Tibial nerve (tissue), 4 donors: ENCODE measurements at regions not wholly inside any gene's neighbourhood (a gene's known extent, or its start where the extent isn't known, plus 50 kb on each side); places are given as distances from the start of the nearest gene placed in this dataset.
"Not testable (repeated sequence)": the region's sequence is repeated elsewhere in the genome, so short reads cannot be mapped to it uniquely, and the experiment has no call there.

Experiments used
- DNase-seq, 2 donors: peaks; one replicate each; pipeline ENCODE4 v3.0.0-alpha.2; 2019; ENCODE audit warnings: low spot score in 2 of 2
- H3K27ac ChIP-seq, 4 donors: fragments of 200-600 bp; sonication (generic) in 3 of 4; one replicate each; pipeline ENCODE4 v1.5.1; 2017 to 2019; ENCODE audit warnings: mild to moderate bottlenecking in 1 of 4
- H3K27me3 ChIP-seq, 2 donors: fragments of 200-600 bp; sonication (generic) in 1 of 2; one replicate each; pipeline versions ENCODE4 v1.5.1 to v1.6.0; 2017 to 2019
- H3K36me3 ChIP-seq, 3 donors: fragments of 200-600 bp; sonication (generic); one replicate each; pipeline ENCODE4 v1.5.1; 2018 to 2019
- H3K4me1 ChIP-seq, 4 donors: fragments of 200-600 bp; sonication (generic) in 3 of 4; one replicate each; pipeline ENCODE4 v1.5.1; 2017 to 2019
- H3K4me3 ChIP-seq, 4 donors: fragments of 200-600 bp; sonication (generic) in 3 of 4; one replicate each; pipeline ENCODE4 v1.5.1; 2017 to 2019; ENCODE audit warnings: mild to moderate bottlenecking in 1 of 4, moderate library complexity in 1 of 4
- H3K9me3 ChIP-seq, 4 donors: fragments of 200-600 bp; sonication (generic) in 3 of 4; one replicate each; pipeline ENCODE4 v1.5.1; 2017 to 2019
- EP300 ChIP-seq, 2 donors: sonication (generic); formaldehyde crosslinking; IDR thresholded peaks; one replicate each; pipeline ENCODE4 v1.6.1; 2017; ENCODE audit warnings: antibody characterized with exemption in 2 of 2, mild to moderate bottlenecking in 1 of 2
- POLR2A ChIP-seq, 2 donors: fragments of 450-650 bp; IDR thresholded peaks; one replicate each; pipeline ENCODE4 v1.6.1; 2017; ENCODE audit warnings: antibody characterized with exemption in 2 of 2, mild to moderate bottlenecking in 2 of 2, moderate library complexity in 2 of 2
- WGBS, 2 donors: methylation state at CpG; one replicate each; pipeline ENCODE4 v1.1.5; 2018; 5-methylcytosine and 5-hydroxymethylcytosine counted together
- TF ChIP-seq, protein P1 (sequence below), 5 experiments: fragments of 200-600 bp in 3 of 5; fragments of 450-650 bp in 2 of 5; sonication (generic) in 3 of 5; IDR thresholded peaks; one replicate each; pipeline ENCODE4 v1.5.1; 2016 to 2019; ENCODE audit warnings: antibody characterized with exemption in 5 of 5, mild to moderate bottlenecking in 3 of 5, moderate library complexity in 2 of 5

DNA sequence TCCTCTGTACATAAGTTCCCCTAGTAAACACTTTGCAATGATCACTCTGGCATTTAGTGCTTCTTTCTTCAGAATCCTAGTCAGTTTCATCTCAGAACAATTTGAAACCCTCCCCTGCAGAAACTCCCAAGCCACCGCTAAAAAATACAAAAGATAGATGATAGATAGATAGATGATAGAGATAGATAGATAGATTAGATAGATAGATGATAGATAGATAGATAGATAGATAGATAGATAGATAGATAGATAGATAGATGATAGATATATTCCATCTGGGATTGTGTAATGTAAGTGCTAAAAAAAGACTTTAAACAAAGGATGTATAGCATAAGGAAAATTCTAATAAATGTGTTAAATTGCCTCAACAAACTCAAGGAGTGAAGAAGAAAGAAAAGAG, 212.6 kb upstream of the POGK start:
- WGBS, 2 donors: 37 to 97% methylated on average over 1 of the region's 1 CpG

DNA sequence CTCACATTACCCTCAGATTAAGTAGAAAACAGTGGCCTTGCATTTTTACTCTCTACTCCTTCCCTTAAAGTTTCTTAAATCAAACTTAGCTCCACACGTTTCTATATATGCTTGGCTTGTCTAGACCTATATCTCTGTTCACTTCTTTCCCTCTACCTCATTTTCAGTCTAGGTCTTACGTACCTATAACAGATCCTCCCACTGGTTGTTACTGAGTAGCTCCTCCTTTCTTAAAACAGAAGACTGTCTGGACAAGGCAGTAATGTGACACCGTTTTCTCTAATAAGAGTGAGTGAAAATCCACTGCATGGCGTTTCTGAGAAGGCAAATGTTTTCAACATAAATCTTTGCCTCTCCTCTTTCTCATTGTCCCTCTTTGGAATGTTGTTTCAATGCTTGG, 211.7 kb upstream of the POGK start:
- Histone ChIP-seq H3K27me3 (no peaks in the 10 kb centered on the region), H3K4me1 (no peaks in the 10 kb centered on the region), H3K4me3 (no peak overlapping the region), H3K36me3 (no peaks in the 10 kb centered on the region), H3K27ac (no peak overlapping the region), H3K9me3 (no peaks in the 10 kb centered on the region)
- TF ChIP-seq EP300 (IDR thresholded peaks at IDR 0.05): no peak
- TF ChIP-seq, protein P1, sequence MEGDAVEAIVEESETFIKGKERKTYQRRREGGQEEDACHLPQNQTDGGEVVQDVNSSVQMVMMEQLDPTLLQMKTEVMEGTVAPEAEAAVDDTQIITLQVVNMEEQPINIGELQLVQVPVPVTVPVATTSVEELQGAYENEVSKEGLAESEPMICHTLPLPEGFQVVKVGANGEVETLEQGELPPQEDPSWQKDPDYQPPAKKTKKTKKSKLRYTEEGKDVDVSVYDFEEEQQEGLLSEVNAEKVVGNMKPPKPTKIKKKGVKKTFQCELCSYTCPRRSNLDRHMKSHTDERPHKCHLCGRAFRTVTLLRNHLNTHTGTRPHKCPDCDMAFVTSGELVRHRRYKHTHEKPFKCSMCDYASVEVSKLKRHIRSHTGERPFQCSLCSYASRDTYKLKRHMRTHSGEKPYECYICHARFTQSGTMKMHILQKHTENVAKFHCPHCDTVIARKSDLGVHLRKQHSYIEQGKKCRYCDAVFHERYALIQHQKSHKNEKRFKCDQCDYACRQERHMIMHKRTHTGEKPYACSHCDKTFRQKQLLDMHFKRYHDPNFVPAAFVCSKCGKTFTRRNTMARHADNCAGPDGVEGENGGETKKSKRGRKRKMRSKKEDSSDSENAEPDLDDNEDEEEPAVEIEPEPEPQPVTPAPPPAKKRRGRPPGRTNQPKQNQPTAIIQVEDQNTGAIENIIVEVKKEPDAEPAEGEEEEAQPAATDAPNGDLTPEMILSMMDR (IDR thresholded peaks at IDR 0.05): no peak
- TF ChIP-seq POLR2A (IDR thresholded peaks at IDR 0.05): no peak
- WGBS, 2 donors: 29 to 40% methylated on average over 4 of the region's 4 CpGs
- DNase-seq: no peak

More for the DNA sequence above, 212.6 kb upstream of the POGK start:
- no peak for DNase-seq
- H3K4me1 ChIP-seq: no peaks in the 10 kb centered on the region
- H3K9me3 ChIP-seq: no peaks in the 10 kb centered on the region
- H3K27ac ChIP-seq: no peak overlapping the region
- TF ChIP-seq EP300 (IDR thresholded peaks at IDR 0.05): no peak
- TF ChIP-seq, protein P1 (IDR thresholded peaks at IDR 0.05): no peak
- TF ChIP-seq POLR2A (IDR thresholded peaks at IDR 0.05): no peak
- H3K4me3 ChIP-seq: no peak overlapping the region
- H3K36me3 ChIP-seq: no peaks in the 10 kb centered on the region
- no peaks in the 10 kb centered on the region for H3K27me3 ChIP-seq

DNA sequence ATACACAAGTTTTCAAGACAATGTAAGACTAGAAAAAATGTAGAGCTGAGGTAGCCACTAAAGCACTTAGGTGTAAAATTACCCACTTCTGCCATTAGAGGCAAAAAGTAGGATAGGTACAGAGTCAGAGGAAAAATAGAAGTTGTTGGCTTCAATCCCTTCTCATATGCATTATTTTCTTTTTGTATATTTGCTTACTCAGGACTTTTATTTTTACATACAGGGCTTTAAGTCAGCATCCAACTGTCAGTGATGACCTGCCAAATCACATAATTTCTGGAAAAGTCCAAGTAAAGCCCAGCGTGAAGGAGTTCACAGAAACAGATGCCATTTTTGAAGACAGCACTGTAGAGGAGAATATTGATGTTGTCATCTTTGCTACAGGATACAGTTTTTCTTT, 211.0 kb upstream of the POGK start:
- no peaks in the 10 kb centered on the region for H3K9me3 ChIP-seq
- H3K27me3 ChIP-seq: no peaks in the 10 kb centered on the region
- no peak overlapping the region for H3K27ac ChIP-seq
- no peak overlapping the region for H3K4me3 ChIP-seq
- no peak for TF ChIP-seq POLR2A (IDR thresholded peaks at IDR 0.05)
- no peak for TF ChIP-seq EP300 (IDR thresholded peaks at IDR 0.05)
- TF ChIP-seq, protein P1 (IDR thresholded peaks at IDR 0.05): no peak
- no peaks in the 10 kb centered on the region for H3K36me3 ChIP-seq
- DNase-seq: no peak
- H3K4me1 ChIP-seq: no peaks in the 10 kb centered on the region
- WGBS, 2 donors: 66 to 76% methylated on average over 1 of the region's 1 CpG

DNA sequence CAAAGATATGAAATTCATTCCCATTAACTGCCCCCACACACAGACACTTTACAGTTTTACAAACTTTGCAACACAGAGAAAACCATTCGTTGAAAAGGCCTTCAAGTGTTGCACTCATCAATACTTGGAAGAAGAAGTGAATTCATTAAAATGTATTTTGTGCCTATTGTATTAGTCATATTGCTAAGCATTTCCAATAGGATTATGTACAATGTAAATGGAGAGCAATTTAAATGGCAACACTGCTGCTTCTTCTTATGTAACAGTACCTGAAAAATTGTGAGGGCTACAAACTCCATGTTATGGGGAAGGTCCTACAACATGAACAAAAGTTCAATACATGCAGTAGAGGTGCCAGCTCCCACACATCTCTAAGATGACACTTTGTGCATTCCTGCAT, 209.3 kb upstream of the POGK start:
- WGBS, 2 donors: 49 to 72% methylated on average over 1 of the region's 1 CpG
- Histone ChIP-seq H3K4me3 (no peak overlapping the region), H3K9me3 (no peaks in the 10 kb centered on the region), H3K36me3 (no peaks in the 10 kb centered on the region), H3K4me1 (no peaks in the 10 kb centered on the region), H3K27me3 (no peaks in the 10 kb centered on the region), H3K27ac (no peak overlapping the region)
- no peak for DNase-seq
- TF ChIP-seq POLR2A (IDR thresholded peaks at IDR 0.05) (no peak), EP300 (IDR thresholded peaks at IDR 0.05) (no peak)
- TF ChIP-seq, protein P1 (IDR thresholded peaks at IDR 0.05): no peak

DNA sequence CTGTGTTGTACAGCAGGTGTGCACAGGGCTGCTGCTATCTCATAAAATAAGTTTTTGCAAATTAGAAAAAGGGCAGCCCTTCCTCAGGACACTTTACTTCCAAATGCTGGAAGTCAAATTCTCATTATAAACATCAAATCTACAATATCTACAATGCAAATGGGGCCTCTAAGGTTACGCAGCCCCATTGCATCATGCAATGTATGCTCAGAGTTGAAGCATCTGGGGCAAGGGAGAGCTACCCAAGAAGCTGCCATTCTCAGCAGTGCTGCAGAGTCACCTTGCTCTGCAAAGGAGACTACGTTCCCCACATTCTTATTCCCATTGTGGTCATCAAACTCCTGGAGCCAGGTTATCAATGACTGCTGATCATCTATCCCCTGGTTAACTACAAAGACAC, 208.9 kb upstream of the POGK start:
- 86 to 91% methylated on average over 2 of the region's 2 CpGs for WGBS, 2 donors
- Histone ChIP-seq H3K4me3 (no peak overlapping the region), H3K27me3 (no peaks in the 10 kb centered on the region), H3K36me3 (no peaks in the 10 kb centered on the region), H3K4me1 (no peaks in the 10 kb centered on the region), H3K27ac (no peak overlapping the region), H3K9me3 (no peaks in the 10 kb centered on the region)
- no peak for TF ChIP-seq POLR2A (IDR thresholded peaks at IDR 0.05)
- DNase-seq: no peak

DNA sequence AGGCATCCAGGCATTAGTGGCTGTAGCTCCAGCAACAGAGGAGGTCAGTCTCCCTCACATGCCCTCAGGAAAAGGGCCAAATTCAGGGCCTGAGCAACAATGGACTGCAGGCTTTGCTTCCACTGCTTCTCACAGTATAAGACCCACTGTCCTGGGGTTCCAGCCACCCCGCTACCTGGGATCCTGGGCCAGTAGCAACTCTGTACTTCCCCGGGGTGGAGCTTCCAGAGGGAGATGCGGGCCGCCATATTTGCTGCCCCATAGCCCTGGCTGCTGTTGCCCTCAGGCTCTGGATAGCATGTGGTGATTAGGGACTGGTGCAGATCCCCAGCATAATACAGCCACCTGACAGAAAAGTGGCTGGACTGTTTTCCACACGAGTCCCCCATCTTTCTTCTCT, 201.1 kb upstream of the POGK start:
- H3K9me3 ChIP-seq: no peaks in the 10 kb centered on the region
- H3K4me1 ChIP-seq: no peaks in the 10 kb centered on the region
- H3K27me3 ChIP-seq: no peaks in the 10 kb centered on the region
- TF ChIP-seq, protein P1 (IDR thresholded peaks at IDR 0.05): no peak
- no peak for TF ChIP-seq POLR2A (IDR thresholded peaks at IDR 0.05)
- no peak for TF ChIP-seq EP300 (IDR thresholded peaks at IDR 0.05)
- 88 to 91% methylated on average over 5 of the region's 5 CpGs for WGBS, 2 donors
- no peaks in the 10 kb centered on the region for H3K36me3 ChIP-seq
- no peak overlapping the region for H3K4me3 ChIP-seq
- no peak overlapping the region for H3K27ac ChIP-seq
- DNase-seq: no peak

DNA sequence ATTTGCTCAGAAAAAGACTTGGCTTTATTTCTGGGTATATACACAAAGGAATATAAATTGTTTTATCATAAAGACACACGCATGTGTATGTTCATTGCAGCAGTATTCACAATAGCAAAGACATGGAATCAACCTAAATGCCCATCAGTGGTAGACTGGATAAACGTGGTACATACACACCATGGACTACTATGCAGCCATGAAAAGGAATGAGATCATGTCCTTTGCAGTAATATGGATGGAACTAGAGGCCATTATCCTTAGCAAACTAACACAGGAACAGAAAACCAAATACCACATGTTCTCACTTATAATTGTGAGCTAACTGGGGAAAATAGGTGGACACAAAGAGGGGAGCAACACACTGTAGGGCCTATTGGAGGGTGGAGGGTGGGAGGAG, 182.0 kb upstream of the POGK start:
- not testable (repeated sequence) for H3K4me1 ChIP-seq, H3K27me3 ChIP-seq, H3K36me3 ChIP-seq, H3K4me3 ChIP-seq, H3K9me3 ChIP-seq, H3K27ac ChIP-seq, DNase-seq
- WGBS, 2 donors: 72 to 88% methylated on average over 2 of the region's 2 CpGs

DNA sequence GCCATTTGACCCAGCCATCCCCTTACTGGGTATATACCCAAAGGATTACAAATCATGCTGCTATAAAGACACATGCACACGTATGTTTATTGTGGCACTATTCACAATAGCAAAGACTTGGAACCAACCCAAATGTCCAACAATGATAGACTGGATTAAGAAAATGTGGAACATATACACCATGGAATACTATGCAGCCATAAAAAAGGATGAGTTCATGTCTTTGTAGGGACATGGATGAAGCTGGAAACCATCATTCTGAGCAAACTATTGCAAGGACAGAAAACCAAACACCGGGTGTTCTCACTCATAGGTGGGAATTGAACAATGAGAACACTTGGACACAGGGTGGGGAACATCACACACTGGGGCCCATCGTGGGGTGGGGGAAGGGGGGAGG, 172.5 kb upstream of the POGK start:
- not testable (repeated sequence) for H3K36me3 ChIP-seq, H3K4me1 ChIP-seq, H3K9me3 ChIP-seq, H3K27ac ChIP-seq, H3K4me3 ChIP-seq, H3K27me3 ChIP-seq, DNase-seq
- WGBS, 2 donors: 81 to 96% methylated on average over 3 of the region's 3 CpGs

DNA sequence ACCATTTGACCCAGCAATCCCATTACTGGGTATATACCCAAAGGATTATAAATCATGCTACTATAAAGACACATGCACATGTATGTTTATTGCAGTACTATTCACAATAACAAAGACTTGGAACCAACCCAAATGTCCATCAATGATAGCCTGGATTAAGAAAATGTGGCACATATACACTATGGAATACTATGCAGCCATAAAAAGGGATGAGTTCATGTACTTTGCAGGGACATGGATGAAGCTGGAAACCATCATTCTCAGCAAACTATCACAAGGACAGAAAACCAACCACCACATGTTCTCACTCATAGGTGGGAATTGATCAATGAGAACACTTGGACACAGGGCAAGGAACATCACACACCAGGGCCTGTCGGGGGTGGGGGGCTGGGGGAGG, 171.7 kb upstream of the POGK start:
- WGBS, 2 donors: 85 to 90% methylated on average over 1 of the region's 1 CpG
- not testable (repeated sequence) for H3K9me3 ChIP-seq, H3K36me3 ChIP-seq, H3K4me3 ChIP-seq, DNase-seq, H3K27ac ChIP-seq, H3K4me1 ChIP-seq, H3K27me3 ChIP-seq
